H1 (cell line): ENCODE measurements at regions not wholly inside any gene's neighbourhood (a gene's known extent, or its start where the extent isn't known, plus 50 kb on each side); places are given as distances from the start of the nearest gene placed in this dataset.

Experiments used
- CTCF ChIA-PET: fragments of 300-600 bp; sonication (Branson Sonifier 250); formaldehyde crosslinking; loops from one replicate; lab custom pipeline; 2021; ENCODE audit not compliant: partially characterized antibody; lab: Charles Lee
- POLR2A ChIA-PET: fragments of 300-600 bp; sonication (Branson Sonifier 250); formaldehyde crosslinking; loops from one replicate; lab custom pipeline; 2021; ENCODE audit warnings: inconsistent platforms; ENCODE audit not compliant: partially characterized antibody; lab: Charles Lee
- DNase-seq, 2 experiments: peaks; one replicate each; pipeline versions ENCODE4 v3.0.0 to v3.0.0-alpha.2; 2010 to 2022; ENCODE audit warnings: low spot score in 2 of 2, low read depth in 1 of 2, mixed read lengths in 1 of 2
- FAIRE-seq: peaks from 2 replicates; lab custom pipeline; 2011; peaks lifted over from hg19 to GRCh38; lab: Jason Lieb, UNC
- H2AFZ ChIP-seq: 2 replicates; pipeline ENCODE4 v1.8.1; 2012; ENCODE audit warnings: low read length, inconsistent platforms
- H2AK5ac ChIP-seq: 2 replicates; pipeline ENCODE4 v1.6.1; 2013; ENCODE audit warnings: low read depth, low read length
- H2BK120ac ChIP-seq: replicated peaks from 2 replicates; pipeline ENCODE3; 2013; ENCODE audit warnings: low read depth, low read length, inconsistent platforms
- H2BK12ac ChIP-seq: 2 replicates; pipeline ENCODE4 v1.6.1; 2013; ENCODE audit warnings: low read depth, low read length
- H2BK15ac ChIP-seq: 2 replicates; pipeline ENCODE4 v1.6.1; 2013; ENCODE audit warnings: low read length
- H2BK20ac ChIP-seq: 2 replicates; pipeline ENCODE4 v1.6.1; 2013; ENCODE audit warnings: low read length
- H2BK5ac ChIP-seq: 2 replicates; pipeline ENCODE4 v1.6.1; 2013; ENCODE audit warnings: low read depth, low read length
- H3K14ac ChIP-seq: 2 replicates; pipeline ENCODE4 v1.6.1; 2013; ENCODE audit warnings: inconsistent platforms; ENCODE audit not compliant: insufficient read length
- H3K18ac ChIP-seq: 2 replicates; pipeline ENCODE4 v1.6.1; 2013; ENCODE audit warnings: low read length; ENCODE audit errors: extremely low read depth
- H3K23ac ChIP-seq: 2 replicates; pipeline ENCODE4 v1.6.1; 2013; ENCODE audit warnings: inconsistent platforms; ENCODE audit not compliant: insufficient read length
- H3K23me2 ChIP-seq: 2 replicates; pipeline ENCODE4 v1.6.1; 2013; ENCODE audit warnings: low read depth, low read length
- H3K27ac ChIP-seq: 2 replicates; pipeline ENCODE4 v1.6.1; 2011; ENCODE audit warnings: low read depth, low read length, inconsistent platforms
- H3K27me3 ChIP-seq, 4 experiments: replicated peaks in 1 of 4; 1 replicate in 1 of 4; 2 replicates in 3 of 4; pipeline versions ENCODE4 v1.6.1 to v1.8.1; 2011 to 2013; ENCODE audit warnings: low read length in 3 of 4, mild to moderate bottlenecking in 3 of 4, inconsistent platforms in 2 of 4, mixed read lengths in 2 of 4, moderate library complexity in 1 of 4; ENCODE audit not compliant: control insufficient read depth in 3 of 4, insufficient read depth in 3 of 4; ENCODE audit errors: extremely low read depth in 1 of 4
- H3K36me3 ChIP-seq, 4 experiments: 2 replicates each; pipeline versions ENCODE4 v1.6.1 to v1.8.1; 2011 to 2013; ENCODE audit warnings: mild to moderate bottlenecking in 4 of 4, low read length in 3 of 4, moderate library complexity in 2 of 4, control low read depth in 1 of 4, inconsistent platforms in 1 of 4; ENCODE audit not compliant: insufficient read depth in 4 of 4, control insufficient read depth in 2 of 4
- H3K4ac ChIP-seq: replicated peaks from 2 replicates; pipeline ENCODE3; 2013; ENCODE audit warnings: low read length, low read depth, mixed read lengths, inconsistent platforms; ENCODE audit not compliant: insufficient read length
- H3K4me1 ChIP-seq, 4 experiments: replicated peaks in 1 of 4; 1 replicate in 1 of 4; 2 replicates in 3 of 4; pipeline versions ENCODE4 v1.6.1 to v1.8.1; 2011 to 2013; ENCODE audit warnings: low read length in 3 of 4, inconsistent platforms in 2 of 4, mixed read lengths in 1 of 4; ENCODE audit not compliant: insufficient read depth in 4 of 4, control insufficient read depth in 3 of 4
- H3K4me2 ChIP-seq, 2 experiments: 2 replicates each; pipeline versions ENCODE4 v1.6.1 to v1.8.1; 2011 to 2013; ENCODE audit warnings: low read depth in 2 of 2, low read length in 2 of 2, control low read depth in 1 of 2, inconsistent platforms in 1 of 2, mild to moderate bottlenecking in 1 of 2; ENCODE audit not compliant: insufficient read depth in 1 of 2
- H3K4me3 ChIP-seq, 4 experiments: fragments of 200-600, 300-600 bp in 1 of 4; sonication (generic), shearing (Covaris generic), sonication (Bioruptor Twin) in 1 of 4; 2 replicates each; pipeline versions ENCODE4 v1.5.1 to v1.8.1; 2011 to 2016; ENCODE audit warnings: low read length in 4 of 4, low read depth in 3 of 4, control low read depth in 2 of 4, inconsistent platforms in 2 of 4, mild to moderate bottlenecking in 2 of 4, mixed read lengths in 1 of 4, moderate library complexity in 1 of 4; ENCODE audit not compliant: insufficient read depth in 2 of 4; ENCODE audit errors: extremely low read depth in 1 of 4
- H3K56ac ChIP-seq: replicated peaks from 2 replicates; pipeline ENCODE3; 2013; ENCODE audit warnings: low read depth, mild to moderate bottlenecking, mixed read lengths, low read length, inconsistent platforms; ENCODE audit not compliant: insufficient read length
- H3K79me1 ChIP-seq: 2 replicates; pipeline ENCODE4 v1.6.1; 2013; ENCODE audit warnings: low read depth, low read length, control low read depth
- H3K79me2 ChIP-seq, 2 experiments: 2 replicates each; pipeline versions ENCODE4 v1.6.1 to v1.8.1; 2012 to 2013; ENCODE audit warnings: low read length in 2 of 2, mild to moderate bottlenecking in 2 of 2, inconsistent platforms in 1 of 2; ENCODE audit not compliant: insufficient read depth in 2 of 2, control insufficient read depth in 1 of 2
- H3K9ac ChIP-seq, 4 experiments: replicated peaks in 1 of 4; 1 replicate in 1 of 4; 2 replicates in 3 of 4; pipeline versions ENCODE4 v1.6.1 to v1.8.1; 2011 to 2013; ENCODE audit warnings: low read depth in 3 of 4, low read length in 3 of 4, control low read depth in 2 of 4, mild to moderate bottlenecking in 2 of 4, moderate library complexity in 2 of 4, inconsistent platforms in 1 of 4; ENCODE audit errors: extremely low read depth in 1 of 4
- H3K9me3 ChIP-seq, 2 experiments: 2 replicates each; pipeline versions ENCODE4 v1.6.1 to v1.8.1; 2012 to 2013; ENCODE audit warnings: mild to moderate bottlenecking in 2 of 2, moderate library complexity in 2 of 2, control low read depth in 1 of 2, inconsistent platforms in 1 of 2, low read depth in 1 of 2, low read length in 1 of 2, mixed read lengths in 1 of 2; ENCODE audit not compliant: insufficient read depth in 2 of 2
- H4K20me1 ChIP-seq, 2 experiments: replicated peaks in 1 of 2; 2 replicates each; pipeline versions ENCODE3 to v1.8.1; 2011 to 2013; ENCODE audit warnings: inconsistent platforms in 2 of 2, low read length in 2 of 2, mild to moderate bottlenecking in 1 of 2; ENCODE audit not compliant: insufficient read depth in 2 of 2, control insufficient read depth in 1 of 2
- H4K5ac ChIP-seq: 2 replicates; pipeline ENCODE4 v1.6.1; 2013; ENCODE audit warnings: low read length, low read depth, mixed read lengths, inconsistent platforms; ENCODE audit not compliant: insufficient read length
- H4K8ac ChIP-seq: 2 replicates; pipeline ENCODE4 v1.8.0; 2013; ENCODE audit warnings: mild to moderate bottlenecking, moderate library complexity, low read length, inconsistent platforms; ENCODE audit not compliant: insufficient read depth; ENCODE audit errors: extremely low read depth
- H4K91ac ChIP-seq: replicated peaks from 2 replicates; pipeline ENCODE3; 2013; ENCODE audit warnings: low read length, mixed read lengths, inconsistent platforms; ENCODE audit not compliant: insufficient read length
- BACH1 ChIP-seq: IDR thresholded peaks from 2 replicates; pipeline ENCODE4 v1.6.1; 2012; ENCODE audit warnings: low read length, improper control_type of control experiment
- CBX8 ChIP-seq: fragments of 300-800, 300-1000 bp; sonication (generic); IDR thresholded peaks from 2 replicates; pipeline ENCODE4 v1.7.1; 2016; ENCODE audit warnings: low read depth, low read length, borderline replicate concordance
- CEBPB ChIP-seq: IDR thresholded peaks from 2 replicates; pipeline ENCODE4 v1.6.1; 2012; ENCODE audit warnings: low read depth, low read length
- CREB1 ChIP-seq: IDR thresholded peaks from 2 replicates; pipeline ENCODE4 v1.6.1; 2012; ENCODE audit warnings: inconsistent platforms
- GABPA ChIP-seq: IDR thresholded peaks from 2 replicates; pipeline ENCODE4 v1.6.1; 2011; ENCODE audit warnings: mild to moderate bottlenecking, low read length, moderate library complexity, borderline replicate concordance; ENCODE audit not compliant: insufficient read depth
- GTF2F1 ChIP-seq: IDR thresholded peaks from 2 replicates; pipeline ENCODE4 v1.6.1; 2012; ENCODE audit warnings: low read depth, low read length, improper control_type of control experiment, borderline replicate concordance
- HDAC6 ChIP-seq: IDR thresholded peaks from one replicate; pipeline ENCODE4 v1.7.1; 2012; ENCODE audit warnings: low read depth, mild to moderate bottlenecking, inconsistent platforms, low read length, moderate library complexity
- JUN ChIP-seq: IDR thresholded peaks from 2 replicates; pipeline ENCODE4 v1.6.1; 2011; ENCODE audit warnings: low read depth, mild to moderate bottlenecking, improper control_type of control experiment, low read length
- KDM4A ChIP-seq: IDR thresholded peaks from one replicate; pipeline ENCODE4 v1.7.1; 2012; ENCODE audit warnings: low read depth, mild to moderate bottlenecking, moderate library complexity, low read length, inconsistent platforms; ENCODE audit not compliant: severe bottlenecking
- POLR2AphosphoS5 ChIP-seq: IDR thresholded peaks from 2 replicates; pipeline ENCODE4 v1.6.1; 2011; ENCODE audit warnings: low read depth, low read length
- SIN3A ChIP-seq, 2 experiments: IDR thresholded peaks in 1 of 2; conservative IDR thresholded peaks in 1 of 2; 2 replicates each; pipeline ENCODE4 v1.6.1; 2011 to 2012; ENCODE audit warnings: low read length in 2 of 2, improper control_type of control experiment in 1 of 2, low read depth in 1 of 2, mild to moderate bottlenecking in 1 of 2
- SIX5 ChIP-seq: IDR thresholded peaks from 2 replicates; pipeline ENCODE4 v1.6.1; 2011; ENCODE audit warnings: mild to moderate bottlenecking, low read depth, low read length
- SP4 ChIP-seq: IDR thresholded peaks from 2 replicates; pipeline ENCODE4 v1.6.1; 2012; ENCODE audit warnings: low read length, inconsistent platforms
- TAF7 ChIP-seq: optimal IDR thresholded peaks from 2 replicates; pipeline ENCODE3; 2011; ENCODE audit warnings: low read depth, mild to moderate bottlenecking, inconsistent platforms, low read length, moderate library complexity, borderline replicate concordance
- YY1 ChIP-seq: IDR thresholded peaks from 2 replicates; pipeline ENCODE4 v1.6.1; 2011; ENCODE audit warnings: low read depth, mild to moderate bottlenecking, low read length
- WGBS, 2 experiments: shearing (Covaris generic) in 1 of 2; methylation state at CpG; one replicate each; pipeline versions ENCODE4 v1.1.6 to v1.1.7; 2013 to 2015; ENCODE audit warnings: low lambda C conversion rate in 2 of 2, mixed read lengths in 2 of 2, inconsistent platforms in 1 of 2, low coverage in 1 of 2, missing lambda C conversion rate in 1 of 2; ENCODE audit not compliant: insufficient replicate concordance in 2 of 2, insufficient coverage in 1 of 2, insufficient read length in 1 of 2; ENCODE audit errors: extremely low coverage in 1 of 2, missing lambda C conversion rate in 1 of 2; 5-methylcytosine and 5-hydroxymethylcytosine counted together

DNA sequence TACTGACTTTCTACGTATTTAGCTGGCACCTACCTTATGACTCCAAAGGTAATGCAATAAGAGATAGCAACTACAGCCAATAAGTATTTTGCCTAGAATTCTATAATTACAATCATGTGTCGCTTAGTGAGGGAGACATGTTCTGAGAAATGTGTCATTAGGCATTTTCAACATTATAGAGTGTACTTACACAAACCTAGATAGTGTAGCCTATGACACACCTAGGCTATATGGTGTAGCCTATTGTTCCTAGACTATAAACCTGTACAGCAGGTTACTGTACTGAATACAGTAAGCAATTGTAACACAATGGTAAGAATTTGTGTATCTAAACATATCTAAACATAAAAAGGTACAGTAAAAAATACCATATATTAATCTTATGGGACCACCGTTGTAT lies 363.4 kb upstream of the DPH6 start:
- H3K4me2 ChIP-seq: no peak overlapping the region
- FAIRE-seq: no peak
- H3K4ac ChIP-seq: no peak overlapping the region
- no peak overlapping the region for H2AFZ ChIP-seq
- WGBS, 2 experiments: 94% methylated on average over 3 of the region's 3 CpGs; no CpG with 5 or more reads in 1 of the 2 experiments
- no peak overlapping the region for H3K56ac ChIP-seq
- H3K4me1 ChIP-seq: no peaks in the 10 kb centered on the region
- H4K8ac ChIP-seq: no peak overlapping the region
- H2BK5ac ChIP-seq: no peak overlapping the region
- no peaks in the 10 kb centered on the region for H3K27me3 ChIP-seq
- no peak overlapping the region for H2BK12ac ChIP-seq
- no peak overlapping the region for H2BK120ac ChIP-seq
- POLR2A ChIA-PET: no interaction called here
- H3K27ac ChIP-seq: no peak overlapping the region
- no peaks in the 10 kb centered on the region for H3K79me1 ChIP-seq
- no peak overlapping the region for H2BK15ac ChIP-seq
- no peak overlapping the region for H3K14ac ChIP-seq
- H2BK20ac ChIP-seq: no peak overlapping the region
- no peaks in the 10 kb centered on the region for H3K36me3 ChIP-seq
- no peak for DNase-seq
- no peak overlapping the region for H2AK5ac ChIP-seq
- CTCF ChIA-PET: interaction anchor here (3.3 kb wide), 1 partner anchor 157 kb away, joined by 13 read pairs; no protein-coding TSS in a partner anchor
- H3K79me2 ChIP-seq: no peaks in the 10 kb centered on the region
- H3K23ac ChIP-seq: no peak overlapping the region
- no peak overlapping the region for H4K91ac ChIP-seq
- H4K20me1 ChIP-seq: no peaks in the 10 kb centered on the region
- no peak overlapping the region for H3K4me3 ChIP-seq
- H4K5ac ChIP-seq: no peak overlapping the region
- H3K9ac ChIP-seq: no peak overlapping the region
- H3K9me3 ChIP-seq: no peaks in the 10 kb centered on the region
- no peak overlapping the region for H3K18ac ChIP-seq
- H3K23me2 ChIP-seq: no peaks in the 10 kb centered on the region
- TF ChIP-seq JUN (no peak), YY1 (no peak), SP4 (no peak), HDAC6 (no peak), CBX8 (no peak), GTF2F1 (no peak), CREB1 (no peak), TAF7 (no peak), CEBPB (no peak), SIN3A (conservative IDR thresholded peaks at IDR 0.05 in 1 of 2, IDR thresholded peaks at IDR 0.05 in 1 of 2; ENCODE audit: low read depth in 1 of 2, low read length in 2 of 2) (no peak), GABPA (no peak), BACH1 (no peak), KDM4A (no peak), SIX5 (no peak), POLR2AphosphoS5 (no peak)
